ENCODE measurements at regions not wholly inside any gene's neighbourhood (a gene's known extent, or its start where the extent isn't known, plus 50 kb on each side); places are given as distances from the start of the nearest gene placed in this dataset.

DNA sequence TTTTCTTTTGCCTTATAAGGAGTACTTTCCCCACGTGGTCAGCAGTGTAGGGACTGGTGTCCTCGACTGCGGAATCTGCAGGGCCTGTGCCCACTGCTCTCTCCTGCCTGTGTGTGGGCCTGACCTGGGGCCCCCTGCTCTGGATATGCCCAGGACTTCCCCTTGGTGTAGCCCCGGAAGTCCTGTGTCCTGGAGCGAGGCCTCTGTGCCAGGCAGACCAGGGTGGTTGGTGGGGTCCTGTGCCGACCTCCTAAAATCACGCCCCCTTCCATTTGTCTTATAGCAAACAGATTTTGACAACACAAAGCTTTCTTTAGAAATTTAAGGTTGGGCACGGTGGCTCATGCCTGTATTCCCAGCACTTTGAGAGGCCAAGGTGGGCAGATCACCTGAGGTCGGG is 64.2 kb downstream of the DLL1 start:
- Histone ChIP-seq H3K27me3 (no peaks in the 10 kb centered on the region), H3K9me3 (no peaks in the 10 kb centered on the region), H3K4me1 (no peaks in the 10 kb centered on the region), H3K27ac (no peak overlapping the region), H3K36me3 (no peaks in the 10 kb centered on the region), H3K4me3 (no peak overlapping the region)
- intact Hi-C loops (cut with DNase I), result no loop called here
- TF ChIP-seq POLR2AphosphoS5 (IDR thresholded peaks at IDR 0.05) (no peak), POLR2A (IDR thresholded peaks at IDR 0.05) (no peak), EP300 (IDR thresholded peaks at IDR 0.05) (no peak)
- TF ChIP-seq, protein P1, sequence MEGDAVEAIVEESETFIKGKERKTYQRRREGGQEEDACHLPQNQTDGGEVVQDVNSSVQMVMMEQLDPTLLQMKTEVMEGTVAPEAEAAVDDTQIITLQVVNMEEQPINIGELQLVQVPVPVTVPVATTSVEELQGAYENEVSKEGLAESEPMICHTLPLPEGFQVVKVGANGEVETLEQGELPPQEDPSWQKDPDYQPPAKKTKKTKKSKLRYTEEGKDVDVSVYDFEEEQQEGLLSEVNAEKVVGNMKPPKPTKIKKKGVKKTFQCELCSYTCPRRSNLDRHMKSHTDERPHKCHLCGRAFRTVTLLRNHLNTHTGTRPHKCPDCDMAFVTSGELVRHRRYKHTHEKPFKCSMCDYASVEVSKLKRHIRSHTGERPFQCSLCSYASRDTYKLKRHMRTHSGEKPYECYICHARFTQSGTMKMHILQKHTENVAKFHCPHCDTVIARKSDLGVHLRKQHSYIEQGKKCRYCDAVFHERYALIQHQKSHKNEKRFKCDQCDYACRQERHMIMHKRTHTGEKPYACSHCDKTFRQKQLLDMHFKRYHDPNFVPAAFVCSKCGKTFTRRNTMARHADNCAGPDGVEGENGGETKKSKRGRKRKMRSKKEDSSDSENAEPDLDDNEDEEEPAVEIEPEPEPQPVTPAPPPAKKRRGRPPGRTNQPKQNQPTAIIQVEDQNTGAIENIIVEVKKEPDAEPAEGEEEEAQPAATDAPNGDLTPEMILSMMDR (IDR thresholded peaks at IDR 0.05), result no peak
- DNase-seq, result peak; percentile 19
- WGBS, 2 donors, result 85% methylated on average over 9 of the region's 9 CpGs

DNA sequence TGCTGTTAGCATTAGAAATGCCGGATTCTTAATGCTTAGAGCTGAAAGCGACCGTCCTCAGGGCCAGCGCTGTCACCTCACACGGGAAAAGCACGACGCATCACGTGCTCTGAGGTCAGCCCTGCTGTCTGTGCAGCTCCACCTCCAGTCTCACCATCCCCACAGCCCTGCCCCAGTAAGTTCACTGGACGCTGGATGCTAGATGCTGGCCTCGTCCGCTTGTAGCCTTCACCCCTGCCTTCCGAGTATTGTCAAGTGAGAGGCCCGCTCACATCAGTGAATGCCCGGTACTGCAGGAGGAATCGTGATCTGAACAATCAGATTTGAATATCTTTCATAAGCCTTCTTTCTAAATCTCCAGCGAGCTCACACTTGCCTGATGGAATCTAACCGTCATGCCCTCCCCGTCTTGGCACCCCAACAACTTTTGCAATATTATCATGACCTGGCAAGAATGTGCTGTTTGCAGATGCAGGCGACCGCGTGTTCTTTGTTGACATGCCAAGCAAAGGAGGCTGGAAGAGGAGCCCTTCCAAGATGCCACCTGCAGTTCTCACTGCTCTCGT is 64.9 kb downstream of the DLL1 start:
- no peaks in the 10 kb centered on the region for H3K9me3 ChIP-seq
- peak overlapping the region in 1 of 4 donors; percentile 2 for H3K27ac ChIP-seq
- H3K27me3 ChIP-seq, result no peaks in the 10 kb centered on the region
- H3K4me1 ChIP-seq, result no peaks in the 10 kb centered on the region
- no peaks in the 10 kb centered on the region for H3K36me3 ChIP-seq
- no peak for TF ChIP-seq POLR2AphosphoS5 (IDR thresholded peaks at IDR 0.05)
- TF ChIP-seq, protein P1 (IDR thresholded peaks at IDR 0.05), result no peak
- DNase-seq, result peak; percentile 64
- H3K4me3 ChIP-seq, result no peak overlapping the region
- intact Hi-C loops (cut with DNase I), result no loop called here
- WGBS, 2 donors, result 85 to 86% methylated on average over 22 of the region's 22 CpGs

DNA sequence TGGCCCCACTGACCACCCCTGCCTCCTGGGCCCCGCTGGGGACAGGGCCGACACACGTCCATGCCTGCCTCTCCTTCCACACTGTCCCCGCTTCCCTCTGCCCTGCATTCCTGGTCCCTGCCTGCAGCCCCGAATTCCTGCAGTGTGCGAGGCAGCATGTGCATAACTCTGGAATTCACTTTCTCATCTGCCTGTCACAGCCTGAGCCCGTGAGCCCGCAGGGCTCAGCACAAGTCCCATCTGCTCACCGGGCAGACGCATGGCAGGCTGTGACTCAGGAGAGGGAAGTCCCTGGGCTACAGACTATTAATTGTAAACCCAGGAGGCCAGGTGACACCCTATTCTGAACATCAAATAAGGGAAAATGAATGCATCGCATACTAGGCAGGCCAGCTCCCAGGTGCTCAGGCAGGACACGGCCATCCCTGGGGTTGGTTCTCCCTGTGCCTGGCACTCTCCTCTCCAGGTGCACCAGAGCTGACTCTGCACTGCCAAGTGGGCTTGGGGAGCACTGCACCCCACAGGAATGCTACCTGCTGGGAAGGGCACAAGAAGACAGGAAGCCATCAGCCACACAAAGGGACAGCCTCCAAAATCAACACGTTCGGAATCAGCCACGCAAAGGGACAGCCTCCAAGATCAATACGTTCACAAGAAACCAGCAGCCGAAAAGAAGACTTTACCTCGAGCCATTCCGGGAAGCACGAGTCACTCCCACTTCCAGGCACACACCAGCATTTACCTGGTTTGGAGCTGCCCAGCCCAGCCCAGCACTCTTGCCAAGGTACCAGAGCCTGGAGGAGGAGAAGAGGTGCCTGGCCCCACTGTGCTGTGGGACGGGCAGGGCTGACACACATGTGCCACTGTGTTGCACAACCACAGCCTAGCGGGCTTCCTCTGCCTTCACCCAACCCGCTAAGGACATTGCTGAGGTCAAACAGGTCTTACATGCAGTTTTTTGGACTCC is 65.9 kb downstream of the DLL1 start:
- H3K9me3 ChIP-seq, result no peaks in the 10 kb centered on the region
- no peak overlapping the region for H3K4me3 ChIP-seq
- TF ChIP-seq POLR2A (IDR thresholded peaks at IDR 0.05) (no peak), EP300 (IDR thresholded peaks at IDR 0.05) (no peak), POLR2AphosphoS5 (IDR thresholded peaks at IDR 0.05) (no peak)
- TF ChIP-seq, protein P1 (IDR thresholded peaks at IDR 0.05), result no peak
- no peaks in the 10 kb centered on the region for H3K27me3 ChIP-seq
- no peaks in the 10 kb centered on the region for H3K4me1 ChIP-seq
- DNase-seq, result peak; percentile 48
- WGBS, 2 donors, result 76 to 79% methylated on average over 23 of the region's 23 CpGs
- intact Hi-C loops (cut with DNase I), result no loop called here
- no peak overlapping the region for H3K27ac ChIP-seq
- H3K36me3 ChIP-seq, result no peaks in the 10 kb centered on the region

DNA sequence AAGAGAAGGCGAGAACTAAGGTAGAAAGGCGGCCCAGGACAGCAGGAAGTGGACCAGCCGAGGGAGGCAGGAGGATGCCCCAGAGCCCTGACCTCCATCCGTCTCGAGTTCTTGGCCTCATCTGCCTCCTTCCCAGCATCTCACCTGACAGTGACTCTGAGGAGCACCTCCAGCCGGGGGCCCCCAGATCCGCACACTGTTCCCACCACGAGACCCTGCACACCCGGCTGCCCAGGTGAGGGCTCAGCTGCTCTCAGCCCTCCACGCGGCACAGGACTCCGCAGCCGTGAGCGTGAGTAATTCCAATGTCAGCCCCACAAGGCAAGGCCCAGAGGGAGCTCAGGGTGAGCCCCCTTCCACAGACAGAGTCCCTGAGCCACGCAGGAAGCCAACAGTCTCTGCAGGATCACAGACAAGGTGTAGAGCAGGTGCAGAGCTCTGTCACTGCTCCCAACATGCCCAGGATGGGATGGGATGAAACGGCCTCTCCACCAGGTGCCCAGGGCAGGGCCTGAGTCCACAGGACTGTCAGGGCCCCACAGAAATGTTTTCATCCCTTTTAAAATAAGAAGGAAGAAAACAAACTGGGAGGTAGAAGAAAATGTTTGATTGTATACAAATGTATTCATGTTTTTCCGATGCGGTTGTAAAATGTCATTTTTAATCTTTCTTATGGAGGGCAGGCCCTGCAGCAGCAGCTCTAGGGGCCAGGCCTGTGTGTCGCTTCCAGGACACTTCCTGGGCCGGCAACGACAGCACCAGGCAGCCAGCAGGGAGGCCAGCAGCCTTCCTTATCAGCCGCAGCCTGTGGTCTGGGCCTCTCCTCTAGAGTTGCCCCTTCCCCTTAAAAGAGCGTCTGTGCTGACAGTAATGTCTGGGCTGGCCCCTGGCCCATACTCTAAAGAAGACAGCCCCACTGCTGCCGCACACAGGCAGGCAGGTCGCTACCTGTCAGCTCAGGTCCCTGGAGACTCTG is 66.9 kb downstream of the DLL1 start:
- Histone ChIP-seq H3K27ac (no peak overlapping the region), H3K27me3 (no peaks in the 10 kb centered on the region), H3K4me1 (no peaks in the 10 kb centered on the region), H3K9me3 (no peaks in the 10 kb centered on the region), H3K4me3 (no peak overlapping the region), H3K36me3 (no peaks in the 10 kb centered on the region)
- intact Hi-C loops (cut with DNase I), result no loop called here
- TF ChIP-seq EP300 (IDR thresholded peaks at IDR 0.05) (no peak), POLR2AphosphoS5 (IDR thresholded peaks at IDR 0.05) (no peak), POLR2A (IDR thresholded peaks at IDR 0.05) (no peak)
- TF ChIP-seq, protein P1 (IDR thresholded peaks at IDR 0.05), result no peak
- peak; percentile 57 for DNase-seq
- 90 to 92% methylated on average over 25 of the region's 25 CpGs for WGBS, 2 donors
